HG02623 (cell line): ENCODE measurements at regions not wholly inside any gene's neighbourhood (a gene's known extent, or its start where the extent isn't known, plus 50 kb on each side); places are given as distances from the start of the nearest gene placed in this dataset.
A peak's percentile ranks its signal among the peaks of the same experiment; 100 is the strongest.

Experiments used
- ATAC-seq: cut with Tn5 transposase; IDR thresholded peaks from one replicate; pipeline ENCODE4 v1.9.1; 2021; ENCODE audit warnings: moderate library complexity; ENCODE audit not compliant: unreplicated experiment

DNA sequence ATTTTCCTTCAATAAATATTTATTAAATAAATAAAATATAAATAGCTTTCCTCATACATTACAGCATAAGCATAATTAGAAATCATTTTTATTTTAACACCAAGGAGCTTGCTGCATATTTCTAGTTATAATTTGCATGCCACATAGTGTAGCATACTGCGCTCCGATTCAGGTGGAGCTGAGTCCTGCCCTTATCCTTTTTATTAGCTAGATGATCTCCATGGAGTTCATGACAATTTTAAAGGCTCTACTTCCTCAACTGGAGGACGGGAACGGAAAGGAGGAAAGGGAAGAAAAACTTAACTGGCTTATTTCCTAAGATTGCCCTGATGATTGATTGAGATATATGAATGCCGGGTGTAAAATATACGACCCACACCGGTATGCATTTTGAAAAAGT, 385.2 kb downstream of the PLK2 start:
- ATAC-seq: no peak

DNA sequence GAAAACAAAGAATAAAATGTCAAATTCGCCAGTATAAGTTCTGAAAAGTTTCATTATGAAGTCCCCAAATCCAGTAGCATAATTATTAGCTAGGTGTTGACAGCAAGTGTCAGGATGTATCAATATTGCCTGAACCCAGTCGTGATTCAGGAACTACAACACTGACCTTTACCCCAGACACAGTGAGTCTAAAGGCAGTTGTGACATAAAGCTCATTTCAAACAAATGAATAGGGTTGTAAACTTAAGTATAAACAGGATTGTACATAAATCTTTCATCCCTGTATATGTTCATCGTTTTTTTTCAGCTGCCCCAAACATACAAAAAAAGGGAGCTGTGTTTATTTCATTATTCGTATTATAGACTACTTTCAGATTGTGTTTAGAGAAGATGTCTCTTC, 385.7 kb downstream of the PLK2 start:
- ATAC-seq: no peak

DNA sequence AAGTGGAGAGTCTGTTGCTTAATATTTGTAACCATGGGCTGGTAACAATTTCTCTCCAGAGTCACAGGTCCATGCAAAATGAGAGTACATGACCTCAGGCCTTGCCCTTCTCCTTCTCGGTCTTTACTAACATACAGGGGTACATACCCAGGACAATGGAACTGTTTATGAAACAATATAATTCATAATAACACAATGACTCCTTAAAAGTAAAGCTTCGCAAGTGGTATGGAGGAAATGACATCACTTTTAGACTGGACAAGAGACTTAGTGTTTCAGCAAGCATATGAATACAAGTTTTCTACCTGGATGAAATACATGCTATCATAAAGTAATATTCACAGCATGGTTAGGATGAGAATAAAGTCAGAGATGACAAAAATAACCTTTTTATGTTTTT, 386.6 kb downstream of the PLK2 start:
- ATAC-seq: no peak

DNA sequence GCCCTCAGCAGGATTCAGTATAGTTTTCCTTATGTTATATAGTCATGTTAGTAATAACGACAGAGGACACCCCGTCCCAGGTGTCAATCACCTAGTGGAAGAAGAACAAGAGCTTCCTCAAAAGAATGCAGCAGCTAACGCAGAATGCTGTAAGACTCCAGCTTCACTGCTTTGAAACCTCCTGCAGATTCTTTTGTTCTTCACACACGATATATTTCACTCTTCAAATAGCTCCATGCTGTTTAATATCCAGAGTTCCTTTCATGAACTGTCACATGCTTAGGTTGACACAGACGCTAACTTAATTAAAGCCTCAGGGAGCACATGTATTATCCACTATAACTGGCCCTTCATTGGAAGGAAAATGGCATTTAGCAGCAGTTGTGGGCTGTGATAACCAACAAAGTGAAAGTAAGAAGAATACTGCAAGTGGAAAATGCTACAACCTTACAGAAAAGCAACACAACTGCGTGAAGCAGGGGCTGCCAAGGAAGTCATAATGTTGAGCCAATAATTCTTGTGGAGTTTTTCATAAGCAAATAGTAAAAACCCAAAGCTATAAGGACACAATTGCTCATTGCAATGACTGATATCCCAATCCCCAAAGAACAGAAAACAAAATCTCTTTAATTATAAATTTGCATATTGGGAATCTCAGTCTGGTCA, 387.5 kb downstream of the PLK2 start:
- no peak for ATAC-seq

DNA sequence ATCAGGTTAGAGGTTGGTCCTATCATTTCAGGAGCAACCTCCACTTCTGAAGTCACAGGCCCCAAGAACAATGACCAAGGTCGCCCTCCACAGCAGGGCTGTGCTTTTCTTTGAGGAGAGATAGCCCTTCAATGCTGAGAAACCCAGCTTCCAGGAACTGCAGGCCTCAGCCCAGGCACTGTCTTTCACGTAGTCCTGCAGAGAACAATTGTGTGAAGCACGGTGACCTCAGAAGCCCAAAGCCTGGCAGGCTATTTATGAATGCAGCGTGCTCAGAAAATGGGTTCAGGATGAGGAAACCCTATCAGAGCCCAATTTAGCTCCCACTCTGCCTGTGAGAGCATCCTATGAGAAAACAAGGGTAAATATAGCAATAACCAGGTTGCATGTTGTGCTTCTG, 388.3 kb downstream of the PLK2 start:
- ATAC-seq: no peak

DNA sequence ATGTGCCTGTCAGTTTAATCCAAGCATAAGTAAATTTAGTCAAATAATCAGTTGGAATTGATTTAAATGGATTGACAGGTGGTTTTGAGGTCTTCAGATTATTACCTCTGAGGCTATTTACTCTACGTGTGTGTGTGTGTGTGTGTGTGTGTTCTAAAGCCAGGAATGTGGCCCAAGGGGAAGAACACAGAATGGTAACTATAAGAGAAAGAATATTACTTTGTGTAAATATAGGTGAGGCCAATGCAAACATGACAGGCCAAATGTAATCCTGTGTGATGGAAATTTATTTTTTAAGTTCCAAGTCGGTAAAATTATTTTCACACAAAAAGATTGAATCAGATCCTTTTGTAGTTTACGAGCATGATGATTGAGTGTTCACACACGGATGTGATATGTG, 390.0 kb downstream of the PLK2 start:
- ATAC-seq: no peak

DNA sequence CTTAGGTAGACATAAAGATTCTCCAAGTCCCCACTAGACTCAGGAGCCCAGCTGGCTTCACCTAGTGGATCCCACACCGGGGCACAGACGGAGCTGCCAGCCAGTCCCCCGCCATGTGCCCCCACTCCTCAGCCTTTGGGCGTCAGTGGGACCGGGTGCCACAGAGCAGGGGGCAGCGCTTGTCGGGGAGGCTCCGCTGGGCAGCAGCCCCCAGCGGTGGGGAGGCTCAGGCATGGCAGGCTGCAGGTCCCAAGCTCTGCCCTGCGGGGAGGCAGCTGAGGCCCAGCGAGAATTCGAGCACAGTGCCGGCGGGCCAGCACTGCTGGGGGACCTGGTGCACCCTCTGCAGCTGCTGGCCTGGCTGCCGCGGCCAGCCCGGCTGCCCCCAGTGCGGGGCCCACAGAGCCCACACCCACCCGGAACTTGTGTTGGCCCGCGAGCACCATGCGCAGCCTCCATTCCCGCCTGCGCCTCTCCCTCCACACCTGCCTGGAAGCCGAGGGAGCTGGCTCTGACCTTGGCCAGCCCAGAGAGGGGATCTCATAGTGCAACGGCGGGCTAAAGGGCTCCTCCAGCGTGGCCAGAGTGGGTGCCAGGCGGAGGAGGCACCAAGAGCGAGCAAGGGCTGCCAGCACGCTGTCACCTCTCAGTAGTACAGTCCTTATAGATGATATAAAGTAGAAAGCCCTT, 390.7 kb downstream of the PLK2 start:
- no peak for ATAC-seq

DNA sequence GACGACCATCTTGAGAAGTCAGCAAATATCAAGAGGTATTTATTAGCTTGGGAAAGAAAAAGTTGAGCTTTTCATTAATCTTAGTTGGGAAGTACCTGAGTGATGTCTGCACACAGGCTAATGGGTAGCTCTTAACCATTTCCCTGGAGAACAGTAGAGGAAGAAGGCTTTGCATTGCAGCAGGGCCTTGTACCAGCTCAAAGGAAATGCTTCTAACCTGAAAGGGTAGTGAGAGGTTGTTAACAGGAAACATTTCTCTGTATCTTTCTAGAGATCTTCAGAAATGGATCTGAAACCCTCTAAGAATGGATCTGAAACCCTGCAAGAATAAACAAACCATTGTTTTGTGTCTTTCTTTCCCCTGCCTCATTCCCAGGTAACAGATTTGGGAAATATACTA, 393.3 kb downstream of the PLK2 start:
- ATAC-seq: peak; percentile 48

DNA sequence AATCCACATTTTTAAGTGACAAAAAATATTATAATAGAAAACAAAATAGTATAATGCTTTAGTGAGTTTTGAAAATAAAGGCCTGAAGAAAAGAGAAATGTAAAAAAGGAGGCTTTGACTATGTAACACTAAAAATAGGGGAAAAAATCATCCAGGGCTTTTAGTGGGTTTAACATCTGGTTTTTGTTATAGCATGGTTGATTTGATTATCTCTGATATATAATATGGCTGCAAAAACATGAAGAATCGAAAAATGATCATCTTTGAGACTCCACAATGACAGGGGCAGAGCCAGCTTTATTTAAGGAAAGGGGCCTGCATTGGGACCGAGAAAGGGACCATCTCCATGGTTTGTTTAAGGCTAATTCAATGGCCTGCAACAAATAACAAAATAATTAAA, 393.8 kb downstream of the PLK2 start:
- ATAC-seq: no peak

DNA sequence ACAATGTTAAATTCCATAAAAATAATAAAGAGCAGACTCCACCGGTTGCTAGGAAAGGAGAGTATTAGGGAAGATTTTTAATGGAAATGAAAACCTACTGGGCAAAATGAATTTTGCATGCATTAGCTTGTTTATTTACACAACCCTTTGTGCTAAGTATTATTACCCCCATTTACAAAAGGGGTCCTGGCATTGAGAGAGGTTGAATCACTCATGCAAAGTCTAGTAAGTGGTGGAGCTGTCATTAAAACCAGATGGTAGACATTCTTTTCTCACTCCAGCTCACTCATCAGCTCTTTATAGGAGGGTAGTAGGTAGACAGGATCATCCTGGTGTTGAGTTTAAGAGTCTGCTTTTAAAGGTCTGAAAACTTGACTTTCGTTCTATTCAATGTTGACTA, 395.1 kb downstream of the PLK2 start:
- no peak for ATAC-seq

DNA sequence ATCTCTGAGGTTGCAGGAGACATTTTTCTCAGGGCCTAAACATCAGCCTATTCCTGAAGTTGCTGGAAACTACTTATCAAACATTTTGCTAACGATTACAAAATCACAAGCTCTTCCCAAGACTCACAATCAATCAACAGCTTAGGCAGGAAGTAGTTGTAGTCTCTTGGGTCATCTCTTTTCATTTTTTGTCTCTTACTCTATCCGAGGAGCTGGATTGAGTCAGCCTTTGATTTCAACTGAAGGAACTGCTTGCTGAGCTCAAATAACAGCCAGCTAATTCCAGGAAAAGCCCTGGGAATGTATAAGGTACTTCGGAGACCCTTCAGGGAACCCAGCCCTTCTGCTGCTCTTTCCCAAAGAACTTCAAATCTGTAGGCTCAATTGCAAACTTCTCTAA, 398.9 kb downstream of the PLK2 start:
- ATAC-seq: no peak

DNA sequence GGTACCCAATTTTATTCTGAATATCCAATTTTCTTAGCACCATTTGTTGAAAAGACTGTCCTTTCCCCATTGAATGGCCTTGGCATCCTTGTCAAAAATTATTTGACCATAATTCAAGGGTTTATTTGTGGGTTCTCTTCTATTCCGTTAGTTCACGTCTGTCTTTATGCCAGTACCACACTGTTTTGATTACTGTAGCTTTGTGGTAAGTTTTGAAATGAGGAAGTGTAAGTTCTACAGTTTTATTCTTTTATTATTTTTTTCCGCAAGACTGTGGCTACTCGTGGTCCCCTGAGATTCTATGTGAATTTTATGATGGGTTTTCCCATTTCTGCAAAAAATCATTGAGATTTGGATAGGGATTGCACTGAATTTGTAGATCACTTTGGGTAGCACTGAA, 402.6 kb downstream of the PLK2 start:
- no peak for ATAC-seq

DNA sequence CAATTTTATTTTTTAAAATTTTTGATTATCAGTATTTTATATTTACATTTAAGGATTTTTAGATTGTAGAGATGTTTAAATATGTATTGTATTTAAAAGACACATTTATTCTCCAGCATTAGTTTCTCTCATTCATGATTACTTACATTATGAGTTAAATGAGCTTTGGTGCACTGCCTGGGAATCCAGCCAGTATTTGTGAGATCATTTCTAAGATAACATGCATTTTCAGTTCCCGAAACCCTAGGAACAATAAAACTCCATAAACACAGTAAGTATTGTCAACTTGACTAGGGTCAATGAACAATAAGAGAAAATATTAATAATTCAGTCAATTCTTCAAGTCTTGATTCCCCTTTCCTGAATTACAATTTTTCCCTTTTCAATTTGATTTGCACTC, 403.3 kb downstream of the PLK2 start:
- no peak for ATAC-seq

DNA sequence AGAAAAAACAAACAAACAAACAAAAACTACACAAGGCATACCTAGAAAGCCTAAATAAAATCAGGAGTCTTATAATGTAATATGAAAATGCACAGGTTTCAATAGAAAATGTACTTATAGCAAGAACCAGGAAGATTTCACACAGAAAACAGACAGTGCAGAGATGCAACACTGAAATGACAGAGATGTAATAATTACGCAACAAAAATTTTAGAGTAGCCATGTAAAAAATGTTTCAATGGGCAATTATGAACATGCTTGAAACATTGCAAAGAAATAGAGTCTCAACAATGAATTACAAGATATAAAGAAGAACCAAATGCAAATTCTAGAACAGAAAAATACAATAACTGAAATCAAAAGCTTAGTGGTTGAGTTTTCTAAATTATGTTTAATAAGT, 405.9 kb downstream of the PLK2 start:
- no peak for ATAC-seq

DNA sequence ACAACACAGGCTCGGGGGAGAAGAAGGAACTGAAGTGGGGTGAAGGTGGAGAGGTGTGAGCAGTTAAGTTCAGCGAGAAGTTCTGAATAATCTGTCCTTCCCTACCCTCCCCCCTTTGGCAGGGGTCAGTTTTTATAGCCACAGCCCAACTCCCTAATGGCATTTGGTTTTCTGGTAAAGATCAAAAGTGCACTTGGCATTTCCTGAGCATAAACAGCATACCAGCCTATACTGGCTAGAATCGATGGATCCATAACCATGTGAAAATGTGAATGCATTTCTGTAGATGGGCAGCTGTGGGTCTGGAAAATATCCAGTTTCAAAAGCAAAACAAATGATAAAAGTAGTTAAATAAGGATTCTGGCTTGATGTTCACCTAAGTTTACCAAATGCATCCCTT, 410.9 kb downstream of the PLK2 start:
- no peak for ATAC-seq

DNA sequence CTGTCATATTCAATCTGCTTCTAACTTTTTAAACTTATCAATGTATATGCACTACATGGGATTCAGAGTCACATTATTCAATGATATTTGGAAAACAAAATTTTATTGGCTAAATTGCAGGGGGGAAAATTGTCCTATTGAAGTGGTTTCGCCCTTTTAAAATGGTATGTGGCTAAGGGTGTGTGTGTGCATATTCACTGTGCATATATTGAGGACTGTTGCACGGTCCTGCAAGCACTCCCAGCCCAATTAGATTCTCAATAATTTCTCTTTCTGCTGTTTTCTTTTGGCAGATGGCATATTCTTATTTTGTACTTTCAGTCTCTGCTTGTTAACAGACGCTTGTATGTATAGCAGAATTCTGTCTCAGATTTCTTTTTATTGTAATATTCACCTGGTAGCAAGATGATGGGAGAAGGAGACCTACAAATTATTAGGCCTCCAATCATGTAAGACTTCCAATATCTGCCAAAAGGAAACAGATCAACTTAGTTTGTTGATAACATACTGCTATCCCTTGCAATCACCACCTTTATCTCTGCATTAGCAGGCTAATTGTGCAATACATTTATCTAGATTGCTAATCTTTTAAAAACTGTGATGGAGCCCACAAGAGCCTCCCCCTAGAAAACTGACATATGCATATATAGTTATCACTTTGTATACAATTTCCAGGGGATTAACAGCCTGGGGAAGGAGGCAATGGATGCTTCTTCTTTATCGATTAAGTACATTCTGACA, 411.5 kb downstream of the PLK2 start:
- no peak for ATAC-seq

DNA sequence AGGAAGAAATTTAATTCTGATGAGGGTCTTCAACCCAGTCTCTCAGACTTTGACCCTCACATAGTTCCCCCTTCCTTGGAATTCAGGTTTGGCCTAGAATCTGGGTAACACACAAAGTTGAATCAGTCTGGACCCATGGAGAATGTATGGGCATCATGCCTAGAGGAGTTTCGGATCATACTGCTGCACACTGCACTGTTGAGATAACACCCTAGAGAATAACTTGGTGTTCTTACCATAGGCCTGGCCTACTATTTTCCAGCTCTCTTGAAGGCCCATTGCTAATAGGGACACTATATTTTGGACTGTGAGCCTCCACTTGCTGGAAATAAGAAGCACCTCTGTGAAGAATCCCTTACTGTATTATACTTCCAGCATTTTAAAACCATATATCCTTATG, 413.5 kb downstream of the PLK2 start:
- ATAC-seq: no peak

DNA sequence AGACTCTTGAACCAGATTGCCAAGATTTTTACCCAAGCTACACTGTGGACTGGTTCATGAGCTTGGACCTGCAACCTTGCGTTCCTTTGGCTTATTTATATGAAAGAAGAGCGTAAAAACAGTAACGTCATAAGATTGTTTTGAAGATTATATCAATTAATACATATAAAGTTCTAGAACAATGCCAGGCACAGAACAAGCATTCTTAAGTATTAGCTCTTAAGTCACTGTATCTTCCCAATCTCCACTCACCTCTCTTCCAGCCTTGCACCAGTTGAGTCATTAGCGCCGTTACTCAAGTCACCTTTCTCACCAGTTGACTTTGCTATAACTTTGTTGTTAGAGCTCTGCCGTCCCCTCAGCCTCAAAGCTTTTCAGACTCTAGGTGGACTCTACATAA, 415.7 kb downstream of the PLK2 start:
- ATAC-seq: no peak

DNA sequence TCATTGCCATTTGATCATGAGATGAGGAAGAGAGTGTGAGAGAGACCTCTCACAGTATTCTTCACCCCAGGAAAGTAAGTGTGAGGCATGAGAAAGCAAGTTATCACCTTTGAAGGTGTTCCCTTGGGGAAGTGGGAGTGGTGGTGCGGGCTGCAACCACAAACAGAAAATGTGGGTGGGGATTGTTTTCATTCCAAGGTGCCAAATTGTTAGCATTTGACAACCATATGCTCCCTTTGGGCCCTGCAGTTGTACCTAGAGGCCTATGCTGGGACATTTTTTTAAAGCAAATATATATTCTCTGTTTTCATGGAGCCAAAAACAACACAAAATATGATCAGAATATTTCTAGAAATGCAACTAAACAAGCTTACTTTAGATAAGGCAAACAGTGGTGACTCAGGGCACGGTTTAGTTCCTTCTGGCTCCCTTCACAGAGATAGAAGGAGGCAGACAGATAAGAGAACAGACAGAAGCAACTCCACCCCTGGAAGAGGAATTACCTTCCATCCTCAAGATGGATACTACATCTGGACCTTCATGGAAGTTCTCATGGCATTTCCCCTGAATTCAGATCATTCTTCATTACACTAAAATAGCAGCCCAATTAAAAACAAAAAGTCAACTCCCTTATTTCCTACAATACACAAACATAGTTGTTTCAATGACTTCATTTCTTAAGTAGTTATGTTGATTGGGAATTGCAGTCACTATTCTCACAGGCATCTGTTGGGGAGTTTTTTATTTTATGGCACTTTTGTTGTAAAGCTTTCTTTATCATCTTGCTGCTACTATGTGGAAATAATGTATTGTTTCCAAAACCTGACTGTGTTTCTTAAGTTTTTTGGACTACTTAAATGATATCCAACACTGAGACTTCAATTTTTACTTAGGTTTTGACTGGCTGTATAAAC, 416.6 kb downstream of the PLK2 start:
- ATAC-seq: no peak

DNA sequence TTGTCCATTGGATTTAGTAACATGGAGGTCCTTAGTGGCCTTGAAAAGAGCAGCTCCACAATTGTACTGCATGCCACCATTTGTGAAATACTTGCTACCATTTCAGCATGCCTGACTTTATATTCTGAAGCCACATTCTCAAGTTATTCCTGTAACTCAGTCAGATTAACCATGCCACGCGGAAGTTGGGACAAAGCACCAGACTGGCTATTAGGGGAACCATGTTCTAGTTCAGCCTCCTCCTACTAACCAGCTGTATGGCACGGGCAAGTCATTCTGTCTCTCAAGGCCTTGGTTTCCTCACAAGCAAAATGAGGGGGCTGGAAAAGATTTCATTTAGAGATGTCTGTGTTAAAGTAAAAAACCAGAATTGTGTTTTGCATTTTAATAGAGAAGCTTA, 418.0 kb downstream of the PLK2 start:
- ATAC-seq: no peak

DNA sequence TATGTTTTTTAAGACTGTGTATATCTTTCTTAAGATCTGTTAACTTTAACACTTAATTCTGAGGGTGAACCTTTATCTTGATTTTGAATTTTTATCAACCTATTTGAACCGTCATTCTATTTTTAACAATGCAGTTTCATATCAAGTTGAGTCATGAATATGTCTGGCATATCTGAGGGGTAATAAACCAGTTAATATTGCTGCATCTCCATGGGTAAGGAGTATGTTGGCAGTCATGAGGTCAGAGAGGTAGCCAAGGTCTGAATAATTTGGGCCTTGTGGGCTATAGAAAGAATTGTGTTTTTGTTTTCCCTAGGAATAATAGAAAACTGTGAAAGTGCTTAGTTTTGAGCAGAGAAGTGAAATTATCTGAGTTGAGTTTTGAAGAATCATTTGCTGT, 419.0 kb downstream of the PLK2 start:
- no peak for ATAC-seq
